ENCODE measurements at regions not wholly inside any gene's neighbourhood (a gene's known extent, or its start where the extent isn't known, plus 50 kb on each side); places are given as distances from the start of the nearest gene placed in this dataset.

GRCh38 chr12:39064708-39065107 lies 159.3 kb upstream of the CPNE8 start:
- Mint-ChIP-seq H3K9me3 (ENCODE audit: insufficient read depth) (peaks cover 2% of the 10 kb centered on the region), H3K4me1 (no peaks in the 10 kb centered on the region), H3K27ac (no peak overlapping the region), H3K27me3 (no peaks in the 10 kb centered on the region), H3K4me3 (no peak overlapping the region)
- Histone ChIP-seq H3K27me3 (replicated peaks in 1 of 4; ENCODE audit: control extremely low read depth in 1 of 4, control insufficient read depth in 3 of 4, insufficient read depth in 4 of 4, low read length in 3 of 4) (no peaks in the 10 kb centered on the region), H2AFZ (ENCODE audit: insufficient read depth, low read depth, low read length, poor library complexity, severe bottlenecking) (no peak overlapping the region), H3K9ac (ENCODE audit: low read length) (no peak overlapping the region), H3K27ac (ENCODE audit: low read length in 2 of 2) (no peak overlapping the region), H3K9me3 (ENCODE audit: control extremely low read depth in 1 of 3, control insufficient read depth in 2 of 3, insufficient read depth in 1 of 3, low read length in 2 of 3) (peaks cover 0 to 6% (median 1%) of the 10 kb centered on the region in 3 donors), H3K36me3 (replicated peaks in 1 of 2; ENCODE audit: control extremely low read depth in 1 of 2, control insufficient read depth in 1 of 2, extremely low read depth in 1 of 2, insufficient read depth in 2 of 2, low read length in 1 of 2) (no peaks in the 10 kb centered on the region), H3K4me3 (ENCODE audit: control extremely low read depth in 1 of 5, extremely low read depth in 1 of 5, insufficient read depth in 1 of 5, low read depth in 2 of 5, low read length in 4 of 5) (no peak overlapping the region), H3K4me1 (ENCODE audit: control insufficient read depth in 2 of 2, insufficient read depth in 2 of 2, low read length in 2 of 2) (no peaks in the 10 kb centered on the region), H3K79me2 (ENCODE audit: control insufficient read depth, insufficient read depth, low read length) (no peaks in the 10 kb centered on the region), H4K20me1 (ENCODE audit: control insufficient read depth, insufficient read depth, low read length, poor library complexity, severe bottlenecking) (no peaks in the 10 kb centered on the region), H3K4me2 (replicated peaks; ENCODE audit: low read depth, low read length, poor library complexity, severe bottlenecking) (no peak overlapping the region)
- DNase-seq: no peak
- intact Hi-C loops (cut with micrococcal nuclease): no loop called here
- no peak for TF ChIP-seq EZH2 (IDR thresholded peaks at IDR 0.05; ENCODE audit: borderline replicate concordance, insufficient read depth, low read depth, low read length, poor library complexity, severe bottlenecking)
- no peak for TF ChIP-seq CTCF (IDR thresholded peaks at IDR 0.05)
- no peak for ATAC-seq (ENCODE audit: low read depth)
- no CpG with 5 or more reads among the region's 7 CpGs for WGBS (ENCODE audit: insufficient coverage)
- CTCF ChIA-PET: no interaction called here
- POLR2A ChIA-PET: no interaction called here

DNA sequence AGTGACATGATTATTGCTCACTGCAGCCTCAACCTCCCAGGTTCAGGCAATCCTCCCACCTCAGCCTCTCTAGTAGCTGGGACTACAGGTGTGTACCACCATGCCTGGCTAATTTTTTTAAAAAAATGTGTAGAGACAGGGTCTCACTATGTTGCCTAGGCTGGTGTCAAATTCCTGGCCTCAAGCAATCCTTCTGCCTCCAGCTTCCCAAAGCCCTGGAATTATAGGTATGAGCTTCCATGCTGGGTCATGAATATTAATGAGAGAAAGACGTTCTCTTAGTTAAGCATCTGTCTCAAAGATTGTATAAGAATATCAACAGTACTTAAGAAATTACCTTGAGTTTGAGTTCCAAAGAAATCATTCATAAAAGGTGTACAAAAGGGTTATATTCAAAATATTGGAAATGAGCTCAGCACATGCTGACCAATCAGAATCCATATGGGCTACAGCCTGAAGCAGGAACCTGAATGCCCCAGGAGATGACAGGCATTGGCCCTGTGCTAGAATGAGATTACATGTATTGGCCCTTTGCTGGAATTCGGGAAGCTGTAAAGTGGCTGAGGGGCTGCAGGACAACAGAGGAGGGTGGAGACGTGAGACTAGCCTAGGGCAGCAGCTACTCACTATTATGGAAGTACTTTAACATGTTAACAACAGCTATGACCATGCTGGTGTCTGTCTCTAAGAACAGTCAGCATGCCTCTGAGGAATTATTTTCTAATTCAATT lies 157.0 kb upstream of the CPNE8 start:
- Mint-ChIP-seq H3K27ac (no peak overlapping the region), H3K9me3 (ENCODE audit: insufficient read depth) (peaks cover 2% of the 10 kb centered on the region), H3K4me3 (no peak overlapping the region), H3K27me3 (no peaks in the 10 kb centered on the region), H3K4me1 (no peaks in the 10 kb centered on the region)
- no peak overlapping the region for H3K27ac ChIP-seq (ENCODE audit: low read length in 2 of 2)
- peaks cover 0 to 6% (median 1%) of the 10 kb centered on the region in 3 donors for H3K9me3 ChIP-seq (ENCODE audit: control extremely low read depth in 1 of 3, control insufficient read depth in 2 of 3, insufficient read depth in 1 of 3, low read length in 2 of 3)
- ChIA-PET CTCF (no interaction called here), POLR2A (no interaction called here)
- no peaks in the 10 kb centered on the region for H3K79me2 ChIP-seq (ENCODE audit: control insufficient read depth, insufficient read depth, low read length)
- H3K9ac ChIP-seq (ENCODE audit: low read length): no peak overlapping the region
- no peak overlapping the region for H3K4me2 ChIP-seq (replicated peaks; ENCODE audit: low read depth, low read length, poor library complexity, severe bottlenecking)
- no peak for ATAC-seq (ENCODE audit: low read depth)
- no peaks in the 10 kb centered on the region for H4K20me1 ChIP-seq (ENCODE audit: control insufficient read depth, insufficient read depth, low read length, poor library complexity, severe bottlenecking)
- H2AFZ ChIP-seq (ENCODE audit: insufficient read depth, low read depth, low read length, poor library complexity, severe bottlenecking): no peak overlapping the region
- WGBS (ENCODE audit: insufficient coverage): no CpG with 5 or more reads among the region's 3 CpGs
- DNase-seq: no peak
- H3K4me1 ChIP-seq (ENCODE audit: control insufficient read depth in 2 of 2, insufficient read depth in 2 of 2, low read length in 2 of 2): no peaks in the 10 kb centered on the region
- intact Hi-C loops (cut with micrococcal nuclease): no loop called here
- TF ChIP-seq CTCF (IDR thresholded peaks at IDR 0.05) (no peak), EZH2 (IDR thresholded peaks at IDR 0.05; ENCODE audit: borderline replicate concordance, insufficient read depth, low read depth, low read length, poor library complexity, severe bottlenecking) (no peak)
- H3K27me3 ChIP-seq (replicated peaks in 1 of 4; ENCODE audit: control extremely low read depth in 1 of 4, control insufficient read depth in 3 of 4, insufficient read depth in 4 of 4, low read length in 3 of 4): no peaks in the 10 kb centered on the region
- no peak overlapping the region for H3K4me3 ChIP-seq (ENCODE audit: control extremely low read depth in 1 of 5, extremely low read depth in 1 of 5, insufficient read depth in 1 of 5, low read depth in 2 of 5, low read length in 4 of 5)
- no peaks in the 10 kb centered on the region for H3K36me3 ChIP-seq (replicated peaks in 1 of 2; ENCODE audit: control extremely low read depth in 1 of 2, control insufficient read depth in 1 of 2, extremely low read depth in 1 of 2, insufficient read depth in 2 of 2, low read length in 1 of 2)
